ENCODE measurements at regions not wholly inside any gene's neighbourhood (a gene's known extent, or its start where the extent isn't known, plus 50 kb on each side); places are given as distances from the start of the nearest gene placed in this dataset.

DNA sequence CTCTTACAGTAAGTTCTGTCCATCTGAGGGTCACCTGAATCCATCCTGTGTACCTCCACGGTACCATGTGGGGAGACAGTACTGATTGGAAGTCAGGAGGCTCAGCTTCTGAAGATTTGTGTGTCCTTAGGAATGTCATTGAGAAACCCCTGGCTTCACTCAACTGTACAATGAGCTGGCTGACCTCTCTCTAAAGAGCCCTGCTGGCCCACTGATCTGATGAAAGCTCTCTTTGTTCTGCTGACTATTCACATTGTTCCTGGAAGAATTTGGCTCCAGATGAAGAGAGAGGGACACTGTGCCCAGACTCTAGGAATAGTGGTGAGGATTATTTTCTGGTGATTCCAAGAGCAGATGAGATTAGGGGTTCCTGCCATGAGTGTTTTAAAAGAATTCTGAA, 141.2 kb downstream of the LURAP1L start:
- intact Hi-C loops (cut with micrococcal nuclease) = no loop called here
- DNase-seq = no peak
- TF ChIP-seq, protein P1, sequence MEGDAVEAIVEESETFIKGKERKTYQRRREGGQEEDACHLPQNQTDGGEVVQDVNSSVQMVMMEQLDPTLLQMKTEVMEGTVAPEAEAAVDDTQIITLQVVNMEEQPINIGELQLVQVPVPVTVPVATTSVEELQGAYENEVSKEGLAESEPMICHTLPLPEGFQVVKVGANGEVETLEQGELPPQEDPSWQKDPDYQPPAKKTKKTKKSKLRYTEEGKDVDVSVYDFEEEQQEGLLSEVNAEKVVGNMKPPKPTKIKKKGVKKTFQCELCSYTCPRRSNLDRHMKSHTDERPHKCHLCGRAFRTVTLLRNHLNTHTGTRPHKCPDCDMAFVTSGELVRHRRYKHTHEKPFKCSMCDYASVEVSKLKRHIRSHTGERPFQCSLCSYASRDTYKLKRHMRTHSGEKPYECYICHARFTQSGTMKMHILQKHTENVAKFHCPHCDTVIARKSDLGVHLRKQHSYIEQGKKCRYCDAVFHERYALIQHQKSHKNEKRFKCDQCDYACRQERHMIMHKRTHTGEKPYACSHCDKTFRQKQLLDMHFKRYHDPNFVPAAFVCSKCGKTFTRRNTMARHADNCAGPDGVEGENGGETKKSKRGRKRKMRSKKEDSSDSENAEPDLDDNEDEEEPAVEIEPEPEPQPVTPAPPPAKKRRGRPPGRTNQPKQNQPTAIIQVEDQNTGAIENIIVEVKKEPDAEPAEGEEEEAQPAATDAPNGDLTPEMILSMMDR (IDR thresholded peaks at IDR 0.05; ENCODE audit: borderline replicate concordance) = no peak
- H3K27me3 ChIP-seq (ENCODE audit: low read depth) = no peaks in the 10 kb centered on the region
- no peaks in the 10 kb centered on the region for H3K9me3 ChIP-seq (replicated peaks)
- H3K27ac ChIP-seq (replicated peaks) = no peak overlapping the region
- H3K4me3 ChIP-seq = no peak overlapping the region
- no peaks in the 10 kb centered on the region for H3K4me1 ChIP-seq
- H3K36me3 ChIP-seq = no peaks in the 10 kb centered on the region

DNA sequence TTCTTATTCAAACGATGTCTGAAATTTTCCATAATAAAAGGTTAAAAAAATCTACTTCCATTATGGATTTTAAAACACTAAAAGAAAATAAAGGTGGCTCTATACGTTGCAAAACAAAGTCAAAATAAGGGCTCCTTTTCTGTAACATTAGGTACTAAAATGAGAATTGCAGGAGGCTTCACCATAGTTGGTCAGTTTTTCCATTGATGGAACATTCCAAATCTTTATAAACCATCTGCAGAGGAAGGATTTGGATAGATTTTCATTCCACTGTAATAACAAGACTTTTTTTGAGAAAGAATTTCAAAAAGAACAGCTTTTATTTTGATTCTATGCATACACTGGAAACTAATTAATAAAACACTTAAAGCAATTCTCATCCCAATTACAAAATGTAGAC, 145.6 kb downstream of the LURAP1L start:
- no peak for DNase-seq
- H3K9me3 ChIP-seq (replicated peaks) = no peaks in the 10 kb centered on the region
- H3K4me1 ChIP-seq = peaks cover 19% of the 10 kb centered on the region
- TF ChIP-seq, protein P1 (IDR thresholded peaks at IDR 0.05; ENCODE audit: borderline replicate concordance) = no peak
- H3K36me3 ChIP-seq = no peaks in the 10 kb centered on the region
- no peak overlapping the region for H3K27ac ChIP-seq (replicated peaks)
- H3K4me3 ChIP-seq = no peak overlapping the region
- H3K27me3 ChIP-seq (ENCODE audit: low read depth) = no peaks in the 10 kb centered on the region
- intact Hi-C loops (cut with micrococcal nuclease) = no loop called here

DNA sequence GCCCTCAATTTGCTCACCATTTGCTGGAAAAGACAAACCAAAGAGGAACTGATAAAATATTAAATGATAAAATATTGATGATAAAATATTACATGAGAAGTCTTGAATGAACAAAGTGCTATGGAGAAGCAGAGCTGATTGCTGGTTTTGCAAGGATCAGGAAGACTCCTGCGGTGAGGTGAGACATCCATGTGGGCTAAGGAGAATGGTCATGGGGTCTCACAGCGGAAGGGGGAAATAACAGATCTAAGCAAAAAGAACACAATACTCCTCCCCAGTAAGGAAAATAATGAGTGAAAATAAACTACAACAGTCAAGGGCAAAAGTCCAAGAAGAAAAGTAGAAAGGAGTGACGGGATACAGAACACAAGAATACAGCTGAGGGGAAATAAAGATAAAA, 146.8 kb downstream of the LURAP1L start:
- no peaks in the 10 kb centered on the region for H3K9me3 ChIP-seq (replicated peaks)
- TF ChIP-seq, protein P1 (IDR thresholded peaks at IDR 0.05; ENCODE audit: borderline replicate concordance) = no peak

DNA sequence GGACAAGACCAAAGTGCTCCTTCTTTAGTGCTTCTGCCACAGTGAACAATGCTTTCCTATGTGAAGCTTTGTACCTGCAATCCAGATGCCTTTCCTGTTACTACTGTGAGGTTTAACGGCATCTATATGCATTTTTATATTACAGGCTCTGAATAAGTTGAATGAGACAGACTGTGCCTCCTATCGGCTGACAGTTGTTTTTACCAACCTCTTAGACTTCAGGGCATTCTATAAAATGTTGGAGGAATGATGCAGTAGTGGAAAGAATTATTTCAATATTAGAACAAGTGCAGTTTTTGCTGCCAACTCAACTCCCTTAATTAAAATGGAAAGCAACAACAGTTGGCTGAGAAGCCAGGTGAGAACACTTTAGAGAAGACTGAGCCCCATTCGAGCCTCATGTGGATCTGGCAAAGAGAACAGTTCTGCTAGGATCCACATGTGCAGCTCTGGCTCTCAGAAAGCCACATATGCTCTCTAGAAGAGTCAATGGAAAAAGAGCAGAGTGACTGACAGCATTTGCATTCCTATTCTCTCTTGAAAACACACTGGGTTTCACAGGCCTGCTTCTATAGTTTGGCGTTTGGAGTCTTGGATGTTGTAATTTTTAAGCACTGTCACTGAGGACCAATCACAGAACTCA, 147.5 kb downstream of the LURAP1L start:
- peaks cover 19% of the 10 kb centered on the region for H3K4me1 ChIP-seq
- no peaks in the 10 kb centered on the region for H3K27me3 ChIP-seq (ENCODE audit: low read depth)
- intact Hi-C loops (cut with micrococcal nuclease) = no loop called here
- no peaks in the 10 kb centered on the region for H3K9me3 ChIP-seq (replicated peaks)
- TF ChIP-seq, protein P1 (IDR thresholded peaks at IDR 0.05; ENCODE audit: borderline replicate concordance) = no peak
- H3K27ac ChIP-seq (replicated peaks) = peak overlapping the region; percentile 24
- no peaks in the 10 kb centered on the region for H3K36me3 ChIP-seq
- no peak for DNase-seq
- H3K4me3 ChIP-seq = no peak overlapping the region

More for the DNA sequence above, 146.8 kb downstream of the LURAP1L start:
- intact Hi-C loops (cut with micrococcal nuclease) = no loop called here
- Histone ChIP-seq H3K27me3 (ENCODE audit: low read depth) (no peaks in the 10 kb centered on the region), H3K27ac (replicated peaks) (no peak overlapping the region), H3K4me1 (peaks cover 19% of the 10 kb centered on the region), H3K36me3 (no peaks in the 10 kb centered on the region), H3K4me3 (no peak overlapping the region)
- no peak for DNase-seq

DNA sequence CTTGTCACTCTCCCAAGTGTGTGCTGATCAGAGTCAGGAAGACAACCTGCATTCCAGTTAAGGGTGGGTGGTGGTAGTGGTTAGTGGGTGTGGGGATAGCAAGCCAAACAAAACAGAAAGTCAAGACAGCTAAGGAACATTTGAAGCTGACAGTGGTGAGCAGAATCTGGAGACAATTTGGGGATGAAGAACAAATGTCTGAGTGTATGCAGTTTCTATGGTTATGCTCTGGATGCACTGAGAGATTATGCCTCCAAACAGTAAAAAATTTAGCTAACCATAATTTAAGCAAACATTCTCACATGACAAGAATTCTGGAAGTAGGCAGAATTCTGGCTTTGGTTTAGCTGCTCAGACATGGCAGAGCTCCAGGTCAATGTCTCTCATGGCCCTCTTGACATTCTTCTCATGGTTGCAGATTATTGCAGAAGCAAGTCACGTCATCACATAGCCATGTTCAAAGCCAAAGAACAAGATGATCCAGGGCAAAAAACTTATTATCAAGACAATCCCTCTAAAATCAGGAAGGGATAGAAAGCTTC, 148.7 kb downstream of the LURAP1L start:
- TF ChIP-seq, protein P1 (IDR thresholded peaks at IDR 0.05; ENCODE audit: borderline replicate concordance) = no peak
- no peaks in the 10 kb centered on the region for H3K36me3 ChIP-seq
- DNase-seq = peak; percentile 19
- no peaks in the 10 kb centered on the region for H3K27me3 ChIP-seq (ENCODE audit: low read depth)
- peak overlapping the region; percentile 24 for H3K27ac ChIP-seq (replicated peaks)
- intact Hi-C loops (cut with micrococcal nuclease) = no loop called here
- no peaks in the 10 kb centered on the region for H3K9me3 ChIP-seq (replicated peaks)
- H3K4me3 ChIP-seq = no peak overlapping the region
- H3K4me1 ChIP-seq = peaks cover 19% of the 10 kb centered on the region

All from left ventricle myocardium inferior (tissue), 1 donor.